Peyer's patch (tissue), 4 donors: ENCODE measurements at regions not wholly inside any gene's neighbourhood (a gene's known extent, or its start where the extent isn't known, plus 50 kb on each side); places are given as distances from the start of the nearest gene placed in this dataset.
A peak's percentile ranks its signal among the peaks of the same experiment; 100 is the strongest.

ENCODE experiments used
- DNase-seq, 3 donors: peaks; one replicate each; pipeline ENCODE4 v3.0.0-alpha.2; 2017 to 2019
- H3K27ac ChIP-seq, 4 donors: fragments of 200-600 bp; sonication (generic); one replicate each; pipeline ENCODE4 v1.5.1; 2016 to 2019
- H3K27me3 ChIP-seq, 2 donors: fragments of 200-600 bp; sonication (generic); one replicate each; pipeline ENCODE4 v1.5.1; 2019
- H3K36me3 ChIP-seq, 3 donors: fragments of 200-600 bp; sonication (generic); one replicate each; pipeline ENCODE4 v1.5.1; 2016 to 2019
- H3K4me1 ChIP-seq, 4 donors: fragments of 200-600 bp; sonication (generic); one replicate each; pipeline ENCODE4 v1.5.1; 2016 to 2019
- H3K4me3 ChIP-seq, 4 donors: fragments of 200-600 bp; sonication (generic); 1 replicate in 3 of 4; 2 replicates in 1 of 4; pipeline ENCODE4 v1.5.1; 2016 to 2019; ENCODE audit warnings: mild to moderate bottlenecking in 1 of 4
- H3K9me3 ChIP-seq, 4 donors: fragments of 200-600 bp; sonication (generic); one replicate each; pipeline ENCODE4 v1.5.1; 2016 to 2019; ENCODE audit warnings: mild to moderate bottlenecking in 1 of 4
- CTCF ChIP-seq, 6 experiments: fragments of 450-650 bp in 4 of 6; fragments of 200-600 bp in 2 of 6; sonication (generic) in 1 of 6; IDR thresholded peaks; one replicate each; pipeline ENCODE4 v1.5.1; 2017 to 2019; ENCODE audit warnings: antibody characterized with exemption in 6 of 6, mild to moderate bottlenecking in 3 of 6, moderate library complexity in 1 of 6
- POLR2A ChIP-seq, 2 donors: fragments of 450-650 bp; IDR thresholded peaks; one replicate each; pipeline ENCODE4 v1.5.1; 2017; ENCODE audit warnings: antibody characterized with exemption in 2 of 2, mild to moderate bottlenecking in 2 of 2, moderate library complexity in 2 of 2

GRCh38 chr1:17966341-17966740 is 141.3 kb upstream of the IGSF21 start:
- Histone ChIP-seq H3K36me3 (no peaks in the 10 kb centered on the region), H3K27ac (no peak overlapping the region), H3K9me3 (no peaks in the 10 kb centered on the region), H3K4me1 (no peaks in the 10 kb centered on the region), H3K4me3 (no peak overlapping the region), H3K27me3 (no peaks in the 10 kb centered on the region)
- TF ChIP-seq CTCF (IDR thresholded peaks at IDR 0.05) (no peak), POLR2A (IDR thresholded peaks at IDR 0.05) (no peak)
- DNase-seq: no peak

GRCh38 chr1:17967623-17968255 is 139.9 kb upstream of the IGSF21 start:
- Histone ChIP-seq H3K36me3 (no peaks in the 10 kb centered on the region), H3K27ac (no peak overlapping the region), H3K4me1 (no peaks in the 10 kb centered on the region), H3K9me3 (no peaks in the 10 kb centered on the region), H3K27me3 (no peaks in the 10 kb centered on the region), H3K4me3 (no peak overlapping the region)
- DNase-seq: no peak
- no peak for TF ChIP-seq CTCF (IDR thresholded peaks at IDR 0.05)
- no peak for TF ChIP-seq POLR2A (IDR thresholded peaks at IDR 0.05)

- Histone ChIP-seq H3K36me3 (no peaks in the 10 kb centered on the region), H3K4me3 (no peak overlapping the region), H3K27ac (no peak overlapping the region), H3K27me3 (no peaks in the 10 kb centered on the region), H3K4me1 (no peaks in the 10 kb centered on the region), H3K9me3 (no peaks in the 10 kb centered on the region)
- DNase-seq: peak in 2 of 3 donors; percentile 48 to 51
- TF ChIP-seq CTCF (IDR thresholded peaks at IDR 0.05) (no peak), POLR2A (IDR thresholded peaks at IDR 0.05) (no peak)
Measured at GRCh38 chr1:17970757-17971156, 136.8 kb upstream of the IGSF21 start.

GRCh38 chr1:17973694-17974093 is 133.9 kb upstream of the IGSF21 start:
- no peak for DNase-seq
- Histone ChIP-seq H3K9me3 (no peaks in the 10 kb centered on the region), H3K4me1 (no peaks in the 10 kb centered on the region), H3K27me3 (no peaks in the 10 kb centered on the region), H3K36me3 (no peaks in the 10 kb centered on the region), H3K27ac (no peak overlapping the region), H3K4me3 (no peak overlapping the region)
- TF ChIP-seq CTCF (IDR thresholded peaks at IDR 0.05): no peak
- no peak for TF ChIP-seq POLR2A (IDR thresholded peaks at IDR 0.05)

- no peaks in the 10 kb centered on the region for H3K36me3 ChIP-seq
- TF ChIP-seq CTCF (IDR thresholded peaks at IDR 0.05) (no peak), POLR2A (IDR thresholded peaks at IDR 0.05) (no peak)
- no peak overlapping the region for H3K27ac ChIP-seq
- no peaks in the 10 kb centered on the region for H3K4me1 ChIP-seq
- no peaks in the 10 kb centered on the region for H3K9me3 ChIP-seq
- H3K27me3 ChIP-seq: no peaks in the 10 kb centered on the region
- DNase-seq: no peak
- no peak overlapping the region for H3K4me3 ChIP-seq
Measured at GRCh38 chr1:17976854-17977253, 130.7 kb upstream of the IGSF21 start.

- Histone ChIP-seq H3K36me3 (no peaks in the 10 kb centered on the region), H3K9me3 (no peaks in the 10 kb centered on the region), H3K4me1 (no peaks in the 10 kb centered on the region), H3K27ac (no peak overlapping the region), H3K27me3 (no peaks in the 10 kb centered on the region), H3K4me3 (no peak overlapping the region)
- TF ChIP-seq POLR2A (IDR thresholded peaks at IDR 0.05) (no peak), CTCF (IDR thresholded peaks at IDR 0.05) (no peak)
- no peak for DNase-seq
Measured at GRCh38 chr1:17978016-17978415, 129.6 kb upstream of the IGSF21 start.
